Left hindlimb (tissue), 1 donor: ENCODE measurements at regions not wholly inside any gene's neighbourhood (a gene's known extent, or its start where the extent isn't known, plus 50 kb on each side); places are given as distances from the start of the nearest gene placed in this dataset.
"Not testable (repeated sequence)": the region's sequence is repeated elsewhere in the genome, so short reads cannot be mapped to it uniquely, and the experiment has no call there.

Experiments used
- DNase-seq: peaks from one replicate; pipeline ENCODE4 v3.0.0-alpha.2; 2018

DNA sequence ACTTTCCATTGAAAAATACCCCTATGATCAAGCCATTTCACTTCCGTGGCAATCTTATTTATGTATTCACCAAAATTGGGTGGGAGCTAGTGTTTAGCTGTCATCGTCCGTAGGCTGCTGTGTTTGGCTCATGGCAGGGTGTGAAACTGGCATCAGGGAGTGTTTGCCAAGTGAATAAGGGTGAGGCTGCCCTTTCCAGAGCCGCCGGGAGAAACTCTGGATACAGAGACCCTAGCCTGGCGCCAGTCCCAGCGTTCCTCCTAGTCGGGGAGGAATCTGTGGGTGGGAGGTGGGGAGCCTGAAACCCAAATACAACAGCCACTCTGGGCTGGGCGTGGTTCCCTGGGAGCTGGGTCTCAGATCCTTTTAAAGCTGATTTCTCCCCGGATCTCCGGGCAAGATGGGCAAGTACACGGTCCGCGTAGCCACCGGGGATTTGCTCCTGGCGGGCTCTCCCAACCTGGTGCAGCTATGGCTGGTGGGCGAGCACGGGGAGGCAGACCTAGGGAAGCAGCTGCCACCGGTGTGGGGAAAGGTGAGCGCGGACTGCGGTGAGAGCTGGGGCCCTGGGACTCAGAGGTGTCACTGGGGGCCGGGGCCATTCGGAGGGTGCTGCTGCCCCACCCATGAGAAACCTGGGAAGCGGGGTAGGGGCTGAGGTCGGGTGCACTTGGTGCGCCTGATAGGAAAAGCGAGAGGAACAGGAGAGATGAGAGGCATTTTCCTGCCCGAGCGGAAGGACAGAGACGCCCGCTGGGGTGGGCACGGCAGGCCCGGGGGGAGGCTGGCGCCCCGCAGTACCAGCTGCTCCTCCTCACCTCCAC lies 62.1 kb upstream of the TEKT1 start:
- DNase-seq, result no peak

DNA sequence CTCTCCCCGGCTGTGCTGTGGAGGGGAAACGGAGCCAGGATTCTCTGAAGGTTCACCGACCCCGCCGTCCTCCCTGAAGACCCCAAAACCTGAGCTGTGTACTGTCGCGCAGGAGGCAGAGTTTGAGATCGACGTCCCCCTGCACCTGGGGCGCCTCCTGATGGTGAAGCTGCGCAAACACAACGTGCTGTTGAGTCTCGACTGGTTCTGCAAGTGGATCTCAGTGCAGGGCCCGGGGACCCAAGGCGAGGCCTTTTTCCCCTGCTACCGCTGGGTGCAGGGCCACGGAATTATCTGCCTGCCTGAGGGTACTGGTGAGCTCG lies 62.6 kb upstream of the TEKT1 start:
- DNase-seq, result no peak

DNA sequence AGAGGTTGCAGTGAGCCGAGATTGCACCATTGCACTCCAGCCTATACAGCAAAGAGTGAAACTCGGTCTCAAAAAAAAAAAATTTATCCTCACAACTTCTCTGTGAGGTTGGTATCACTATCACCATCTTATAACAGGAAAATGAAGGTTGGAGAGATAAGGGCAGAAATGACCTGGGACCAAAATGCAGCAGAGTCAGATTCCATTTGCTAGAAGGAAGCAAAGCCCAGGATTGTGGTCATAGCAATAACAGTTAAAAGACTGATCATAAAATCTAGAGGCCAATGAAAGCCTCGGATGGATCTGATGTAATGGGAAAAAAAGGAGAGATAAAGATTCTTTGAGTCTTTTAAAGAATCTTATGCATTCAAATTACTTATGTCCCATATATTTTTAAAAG lies 69.6 kb upstream of the TEKT1 start:
- DNase-seq, result no peak

DNA sequence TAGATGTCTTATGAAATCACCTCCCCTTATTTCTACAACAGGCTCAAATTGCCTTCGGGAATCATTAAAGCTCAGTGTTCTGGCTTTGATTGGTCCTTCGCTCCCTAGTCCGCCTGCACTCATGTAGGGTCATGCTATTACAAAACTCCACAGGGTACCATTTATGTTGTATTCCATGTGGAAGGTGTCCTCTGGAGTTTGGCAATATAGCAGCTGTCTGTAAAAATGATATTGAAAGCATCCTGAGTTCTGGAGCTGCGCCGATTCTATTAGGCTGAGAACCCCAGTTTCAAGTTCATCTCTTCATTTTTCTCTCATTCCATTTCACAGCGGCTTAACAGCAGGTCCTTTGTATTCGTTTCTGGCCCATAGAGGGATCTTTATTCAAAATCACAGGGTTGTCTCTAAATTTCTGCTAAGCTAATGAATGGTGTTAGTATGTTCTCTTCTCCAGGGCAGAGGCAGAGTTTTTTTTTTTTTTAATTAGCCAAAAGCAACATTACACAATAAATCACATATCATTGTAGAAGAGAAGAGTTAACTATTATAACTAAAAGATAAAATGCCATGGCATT lies 71.9 kb upstream of the TEKT1 start:
- DNase-seq, result no peak

DNA sequence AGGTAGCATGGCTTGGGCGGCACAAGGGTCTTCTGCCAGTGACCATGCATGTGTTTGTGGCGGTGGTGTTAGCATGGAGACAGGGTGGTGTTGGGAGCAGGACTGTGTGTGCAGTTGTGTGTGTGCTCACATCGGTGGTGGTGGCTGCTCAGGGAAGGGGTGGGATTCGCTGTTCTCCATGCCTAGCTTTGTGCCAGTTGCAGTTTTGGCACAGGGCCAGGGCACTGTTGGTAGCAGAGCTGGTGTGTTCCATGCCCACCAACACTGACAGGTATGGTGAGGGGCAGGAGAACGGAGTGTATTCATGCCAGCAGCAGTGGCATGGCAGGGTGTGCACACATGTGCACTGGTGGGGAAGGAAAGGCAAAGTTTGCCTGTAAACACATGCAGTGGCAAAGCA lies 77.3 kb upstream of the TEKT1 start:
- no peak for DNase-seq

DNA sequence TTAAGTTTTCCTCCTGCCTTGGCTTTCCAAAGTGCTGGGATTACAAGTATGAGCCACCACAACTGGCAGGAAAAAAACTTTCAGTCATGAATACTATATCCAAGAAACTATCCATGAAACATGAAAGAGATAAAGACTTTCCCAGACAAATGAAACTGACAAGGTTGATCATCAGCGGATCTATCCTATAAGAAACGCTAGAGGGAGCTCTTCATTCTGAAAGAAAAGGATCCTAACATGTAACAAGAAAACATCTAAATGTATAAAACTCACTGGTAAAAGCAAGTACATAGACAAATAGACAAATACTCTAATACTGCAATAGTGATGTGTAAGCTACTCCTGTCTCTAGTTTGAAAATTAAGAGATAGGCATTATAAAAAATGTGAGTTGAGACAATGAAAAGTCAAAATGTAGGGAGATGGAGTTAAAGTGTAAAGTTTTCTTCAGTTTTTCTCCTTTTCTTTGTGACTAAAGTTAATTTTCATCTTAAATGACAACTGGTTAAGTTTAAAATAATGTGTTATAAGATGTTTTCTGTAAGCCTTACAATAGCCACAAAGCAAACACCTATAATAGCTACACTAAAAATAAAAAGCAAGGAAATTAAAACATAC lies 79.6 kb upstream of the TEKT1 start:
- no peak for DNase-seq

DNA sequence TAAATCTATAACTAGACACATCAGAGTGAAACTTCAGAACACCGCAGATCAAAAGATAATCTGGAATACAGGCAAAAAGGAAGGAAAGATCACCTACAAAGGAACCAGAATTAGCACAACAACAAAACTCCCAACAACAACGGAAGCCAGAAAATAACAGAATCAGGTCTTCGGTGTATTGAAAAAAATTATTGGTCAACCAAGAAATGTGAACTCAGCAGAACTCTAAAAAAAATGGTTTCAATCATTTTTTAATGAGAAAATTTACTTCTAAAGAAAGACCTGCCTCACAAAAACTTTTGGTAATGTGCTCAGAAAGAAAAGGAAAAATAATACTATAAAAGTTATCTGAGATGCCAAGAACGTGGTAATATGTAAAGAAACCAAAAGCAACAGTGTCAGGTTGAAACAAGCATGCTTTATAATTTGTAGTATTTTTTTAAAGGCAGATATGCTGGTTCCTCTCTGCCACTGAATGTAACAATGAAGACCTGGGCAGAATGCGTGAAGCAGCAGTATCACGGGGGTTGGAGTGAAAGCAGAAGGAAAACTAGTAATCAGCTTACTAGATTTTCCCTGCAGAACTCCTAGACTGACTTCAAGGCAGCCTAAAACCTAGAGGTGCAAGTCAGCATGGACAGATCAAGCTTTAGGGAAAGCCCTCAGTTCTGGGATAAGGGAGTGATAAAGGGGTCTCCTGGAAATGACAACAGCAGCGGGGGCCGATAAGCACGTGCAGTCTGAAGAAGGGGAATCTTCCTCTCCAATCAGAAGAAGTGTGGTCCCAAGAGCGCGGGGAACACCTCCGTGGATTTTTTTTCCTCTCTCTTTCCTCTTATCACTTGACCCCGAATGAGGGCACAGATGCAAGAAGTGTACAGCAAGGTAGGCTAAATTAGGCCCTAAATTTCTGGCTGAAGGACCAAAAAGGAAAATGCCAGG lies 80.9 kb upstream of the TEKT1 start:
- no peak for DNase-seq

DNA sequence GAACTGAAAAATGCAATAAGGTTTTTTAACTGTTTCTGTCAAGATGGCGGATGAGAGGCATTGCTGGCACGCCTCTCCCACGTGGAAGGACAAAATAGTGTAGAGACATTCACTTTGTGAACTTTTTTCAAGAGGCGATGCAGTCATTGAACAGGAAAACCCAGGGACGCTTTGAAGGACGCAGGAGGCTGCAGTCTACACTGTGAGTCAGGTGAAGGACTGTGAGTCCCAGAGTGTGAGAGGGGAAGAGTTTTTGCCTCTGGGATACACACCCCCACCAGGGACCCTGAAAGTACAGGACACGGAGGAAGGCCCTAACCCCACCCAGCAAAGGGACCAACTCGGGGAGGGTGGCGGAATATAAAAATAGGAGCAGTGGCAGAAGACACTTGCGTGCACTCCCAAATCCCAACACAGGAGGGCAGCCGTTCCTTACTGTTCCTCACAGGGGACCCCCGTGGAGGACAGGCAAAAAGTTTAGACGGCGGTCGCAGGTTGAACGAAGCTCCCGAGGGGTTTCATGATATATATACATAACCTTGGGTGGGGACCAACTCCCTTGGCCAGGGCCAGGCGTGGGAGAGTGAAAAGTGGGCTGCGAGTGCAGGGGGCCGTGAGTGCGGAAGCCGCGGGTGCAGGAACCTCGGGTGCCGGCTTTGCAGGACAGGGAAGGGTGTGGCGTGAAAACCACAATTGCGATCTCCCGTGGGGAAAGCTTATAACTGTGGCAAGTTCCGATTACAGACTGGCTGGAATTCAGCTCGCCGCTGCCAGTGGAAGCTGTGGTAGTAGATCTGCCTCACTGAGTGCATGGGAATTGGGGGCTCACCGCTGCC lies 82.0 kb upstream of the ALOX12 start:
- peak; percentile 62 for DNase-seq

DNA sequence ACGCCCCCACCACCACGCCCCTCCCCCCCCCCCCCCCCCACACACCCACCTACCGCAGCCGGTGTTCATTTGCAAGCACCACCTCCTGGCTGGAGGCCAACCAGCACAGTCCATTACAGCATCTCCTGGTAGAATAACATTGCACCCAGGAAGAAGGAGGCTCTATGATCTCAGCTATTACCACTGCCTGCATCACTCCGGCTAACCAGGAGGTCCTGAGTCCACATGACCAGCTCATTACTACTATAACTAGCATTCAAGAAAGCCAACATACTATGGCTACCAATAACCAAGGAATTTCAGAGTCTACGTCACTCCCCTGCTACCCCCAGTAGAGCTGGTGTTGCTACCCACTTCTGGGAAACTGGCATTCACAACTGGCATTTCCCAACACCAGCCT lies 81.1 kb upstream of the ALOX12 start:
- DNase-seq, result no peak

DNA sequence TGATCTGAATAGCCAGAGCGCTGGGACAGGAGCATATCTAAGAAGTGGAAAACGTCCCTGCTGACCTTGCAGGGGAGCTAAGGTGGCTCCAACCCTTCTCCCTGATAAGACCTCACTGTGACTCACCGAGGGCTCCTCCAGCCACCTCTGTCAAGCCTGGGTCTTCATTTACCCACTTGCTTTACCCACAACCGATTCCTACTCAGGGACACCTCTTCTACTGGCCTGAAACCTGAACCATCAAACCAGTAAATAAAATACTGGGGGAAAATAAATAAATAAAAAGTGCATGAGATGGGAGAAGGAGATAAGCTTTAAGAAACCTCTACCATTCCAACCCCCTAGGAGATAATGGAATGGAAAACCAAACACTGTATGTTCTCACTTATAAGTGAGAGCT lies 80.2 kb upstream of the ALOX12 start:
- no peak for DNase-seq

DNA sequence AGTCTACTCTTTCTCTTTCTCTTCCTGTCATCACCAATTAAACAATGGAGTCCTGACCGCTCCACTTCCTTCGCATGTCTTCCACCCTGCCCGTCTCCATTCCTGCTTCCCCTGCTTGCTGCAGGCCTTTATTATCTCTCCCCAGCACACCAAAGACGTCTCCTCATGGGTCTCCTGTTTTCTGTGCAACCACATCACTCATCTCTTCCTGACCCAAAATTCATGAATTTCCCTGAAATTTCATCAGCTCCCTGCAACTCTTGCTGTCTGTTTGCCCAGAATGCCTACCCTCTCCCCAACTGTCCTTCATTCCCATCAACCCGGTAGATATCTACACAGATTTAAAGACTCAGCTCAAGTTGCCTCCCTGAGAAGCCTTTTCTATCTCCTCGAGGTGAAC lies 76.7 kb upstream of the ALOX12 start:
- no peak for DNase-seq

DNA sequence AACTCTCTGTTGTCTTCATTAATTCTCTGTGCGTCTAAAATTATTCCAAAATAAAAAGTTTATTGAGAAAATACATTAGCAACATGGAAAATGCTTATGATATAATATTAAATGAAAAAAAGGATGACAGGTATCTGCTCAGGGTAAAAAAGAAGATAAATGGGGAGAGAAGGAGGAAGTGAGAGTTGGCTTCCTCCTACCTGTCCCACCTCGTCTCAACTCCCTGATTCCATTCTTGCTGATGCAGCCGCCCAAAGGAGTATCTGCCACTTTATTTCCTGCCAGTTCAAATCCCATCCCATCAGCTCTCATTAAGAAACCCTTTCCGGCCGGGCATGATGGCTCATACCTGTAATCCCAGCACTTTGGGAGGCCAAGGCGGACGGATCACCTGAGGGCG lies 72.5 kb upstream of the ALOX12 start:
- DNase-seq, result no peak

DNA sequence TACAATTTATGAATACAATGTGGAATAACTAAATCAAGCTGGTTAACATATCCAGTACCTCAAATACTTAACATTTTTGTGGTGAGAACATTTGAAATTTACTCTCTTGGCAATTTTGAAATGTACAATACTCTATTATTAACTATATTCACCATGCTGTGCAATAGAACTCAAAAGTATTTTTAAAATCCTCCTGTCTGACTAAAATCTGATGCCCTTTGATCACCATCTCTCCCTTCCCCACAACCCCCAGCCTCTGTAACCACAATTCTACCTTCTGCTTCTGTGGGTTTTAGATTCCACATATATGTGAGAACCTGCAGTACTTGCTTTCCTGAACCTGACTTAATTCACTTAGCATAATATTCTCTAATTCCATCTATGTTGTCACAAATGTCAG lies 71.6 kb upstream of the ALOX12 start:
- no peak for DNase-seq

DNA sequence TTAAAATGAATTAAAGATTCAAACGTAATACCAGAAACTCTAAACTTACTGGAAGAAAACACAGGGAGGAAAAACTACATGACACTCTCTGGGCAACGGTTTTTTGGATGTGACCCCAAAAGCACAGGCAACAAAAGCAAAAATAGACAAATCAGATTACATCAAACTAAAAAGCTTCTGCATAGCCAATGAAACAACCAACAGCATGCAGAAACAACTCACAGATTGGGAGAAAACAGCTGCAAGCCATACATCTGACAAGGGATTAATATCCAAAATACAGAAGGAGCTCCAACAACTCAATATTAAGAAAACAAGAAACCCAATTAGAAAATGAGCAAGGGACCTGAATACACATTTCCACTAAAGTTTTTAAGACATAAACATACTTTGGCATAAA lies 69.2 kb upstream of the ALOX12 start:
- DNase-seq, result no peak

DNA sequence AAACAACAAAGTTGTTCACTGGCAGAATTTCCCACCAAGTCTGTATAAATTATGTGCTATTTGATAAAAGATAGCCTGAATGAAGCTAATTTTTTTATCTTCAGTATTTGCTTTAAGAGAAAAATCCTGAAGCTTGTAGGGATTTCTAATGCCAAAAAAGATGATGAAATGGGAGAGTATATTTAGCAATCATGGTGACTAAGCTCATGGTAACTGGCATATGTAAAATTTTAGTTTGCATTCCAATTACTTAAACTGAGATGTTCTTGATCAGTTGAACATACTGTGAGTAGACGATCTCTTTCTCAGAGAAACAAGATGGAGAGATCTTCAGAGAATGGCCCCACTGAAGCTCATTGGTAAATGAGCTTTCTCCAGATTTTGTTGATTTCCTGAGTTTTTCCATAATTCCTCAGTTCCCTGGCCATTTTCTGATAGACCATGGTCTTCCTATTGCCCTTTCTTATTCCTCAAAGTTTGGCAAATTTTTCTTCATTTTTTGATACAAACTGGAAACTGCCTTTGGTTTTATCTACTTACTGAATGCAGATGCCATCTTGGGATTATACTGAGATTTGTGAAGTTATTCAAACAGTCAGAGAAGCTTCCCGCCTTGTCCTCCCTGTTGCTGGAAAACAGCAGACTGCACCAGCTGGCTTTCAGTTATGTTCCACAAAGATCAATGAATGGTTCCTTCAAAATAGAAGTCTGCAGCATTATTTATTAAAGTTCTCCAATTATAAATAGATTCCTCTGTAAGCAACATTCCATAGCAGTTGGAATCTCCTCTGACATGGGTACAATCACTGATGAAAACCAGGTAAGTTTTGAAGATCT lies 68.3 kb upstream of the ALOX12 start:
- DNase-seq, result no peak

DNA sequence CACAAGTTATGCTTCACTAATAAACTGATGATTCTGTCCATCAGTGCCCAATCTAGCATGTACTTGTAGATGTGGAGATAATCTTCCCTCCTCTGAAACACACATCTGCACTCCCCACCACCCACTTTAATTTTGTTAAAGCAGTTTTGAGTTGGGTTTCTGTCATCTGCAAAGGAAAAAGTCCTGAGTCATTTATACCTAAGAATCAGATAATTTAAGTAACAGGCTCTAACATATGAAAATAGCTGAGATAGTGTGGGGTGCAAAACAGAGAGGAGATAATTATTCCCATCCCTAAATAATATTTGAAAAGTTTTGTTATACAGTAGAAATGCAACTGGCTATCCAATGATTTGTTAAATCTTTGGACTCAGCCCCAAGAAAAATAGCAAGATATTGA lies 67.7 kb upstream of the ALOX12 start:
- no peak for DNase-seq

DNA sequence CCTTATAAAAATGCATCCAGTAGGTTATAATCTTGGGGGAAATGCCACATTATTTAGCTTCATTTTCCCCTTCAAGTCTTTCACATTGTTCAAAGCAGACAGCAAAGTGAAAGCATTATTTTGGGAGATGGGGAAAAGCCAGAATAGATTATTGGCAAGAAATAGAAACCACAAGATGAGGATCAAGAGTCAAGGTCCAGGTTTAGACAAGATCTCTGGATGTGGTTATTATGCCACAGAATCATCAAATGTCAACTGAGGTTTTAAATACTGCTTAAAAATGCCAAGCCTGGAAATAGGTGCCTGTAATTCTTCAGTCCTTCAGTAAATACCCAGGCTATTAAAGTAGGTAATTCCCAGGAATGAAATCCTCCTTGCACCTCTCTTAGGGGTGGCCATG lies 65.1 kb upstream of the ALOX12 start:
- DNase-seq, result no peak

DNA sequence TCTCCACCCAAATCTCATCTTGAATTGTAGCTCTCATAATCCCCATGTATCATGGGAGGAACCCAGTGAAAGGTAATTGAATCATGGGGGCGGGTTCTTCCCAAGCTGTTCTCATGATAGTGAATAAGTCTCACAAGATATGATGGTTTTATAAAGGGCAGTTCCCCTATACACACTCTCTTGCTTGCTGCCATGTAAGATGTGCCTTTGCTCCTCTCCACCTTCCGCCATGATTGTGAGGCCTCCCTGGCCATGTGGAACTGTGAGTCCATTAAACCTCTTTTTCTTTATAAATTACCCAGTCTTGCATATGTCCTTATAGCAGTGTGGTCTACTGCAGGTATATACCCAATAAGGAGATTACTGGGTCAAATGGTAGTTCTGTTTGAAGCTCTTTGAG lies 61.3 kb upstream of the ALOX12 start:
- DNase-seq, result not testable (repeated sequence)

DNA sequence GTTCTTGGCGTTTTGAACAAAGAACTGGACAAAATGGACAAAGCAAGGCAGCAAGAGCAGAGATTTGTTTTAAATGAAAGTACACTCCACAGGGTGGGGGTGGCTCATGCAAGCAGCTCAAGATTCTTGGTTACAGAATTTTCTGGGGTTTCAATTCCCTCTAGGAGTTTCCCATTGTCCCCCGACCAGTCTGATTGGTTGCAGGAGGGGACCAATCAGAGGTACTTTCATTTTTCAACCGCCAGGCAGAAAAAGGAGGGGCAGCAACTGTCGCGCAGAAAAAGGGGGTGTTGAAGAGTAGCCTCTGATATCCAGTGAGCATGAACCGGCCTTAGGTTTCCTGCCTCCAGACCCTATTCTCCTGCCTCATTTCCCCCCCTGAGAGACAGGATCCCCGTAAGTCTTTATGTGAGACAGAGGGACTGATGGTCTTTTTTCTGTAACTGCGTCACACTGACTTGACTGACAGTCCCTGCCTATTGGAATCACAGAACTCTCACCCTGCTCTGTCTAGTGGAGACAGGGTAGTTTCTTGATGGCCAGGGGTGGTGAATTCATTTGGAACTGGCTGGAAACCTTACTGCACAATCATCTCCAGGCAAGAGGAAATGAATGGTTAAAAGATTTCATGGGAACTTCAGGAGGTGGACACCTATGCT lies 59.4 kb upstream of the ALOX12 start:
- DNase-seq, result no peak

DNA sequence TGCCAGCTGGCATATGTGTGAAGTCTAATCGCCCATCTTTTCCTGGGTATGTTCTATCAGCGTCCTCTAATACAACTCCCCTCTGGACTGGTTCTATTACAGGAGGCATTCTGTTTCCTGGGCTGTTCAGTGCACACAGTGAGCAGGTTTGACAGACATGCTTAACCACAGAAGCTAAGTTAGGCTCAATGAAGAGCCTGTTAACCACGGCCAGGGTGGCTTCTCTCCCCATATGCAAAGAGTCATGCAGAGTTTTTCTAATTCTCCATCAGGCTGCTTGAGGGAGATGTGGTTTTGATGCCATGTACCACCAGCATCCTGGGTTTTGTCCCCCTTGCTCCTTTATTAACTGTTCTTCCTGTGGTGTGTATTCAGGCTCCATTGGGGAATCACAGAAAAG lies 57.2 kb upstream of the ALOX12 start:
- DNase-seq, result no peak

DNA sequence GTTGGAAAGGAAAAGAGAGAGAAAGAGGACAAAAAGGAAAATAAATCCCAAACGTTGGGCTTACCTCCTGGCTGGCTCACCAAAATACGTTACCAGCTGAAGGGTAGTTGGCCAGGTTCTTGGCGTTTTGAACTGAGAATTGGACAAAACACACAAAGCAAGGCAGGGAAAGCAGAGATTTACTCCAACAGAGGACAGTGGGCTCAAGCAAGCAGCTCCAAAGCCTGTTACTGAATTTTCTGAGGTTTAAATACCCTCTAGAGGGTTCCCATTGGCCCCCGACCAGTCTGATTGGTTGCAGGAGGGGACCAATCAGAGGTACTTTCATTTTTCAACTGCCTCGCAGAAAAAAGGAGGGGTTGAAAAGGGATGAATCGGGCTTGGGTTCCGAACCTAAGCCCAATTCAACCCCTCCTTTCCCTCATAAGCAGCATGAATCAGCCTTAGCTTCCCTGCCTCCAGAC lies 55.6 kb upstream of the ALOX12 start:
- DNase-seq, result no peak
